Keratinocyte (primary cell): ENCODE measurements at regions not wholly inside any gene's neighbourhood (a gene's known extent, or its start where the extent isn't known, plus 50 kb on each side); places are given as distances from the start of the nearest gene placed in this dataset.

Source experiments
- CTCF ChIP-seq, 3 experiments: IDR thresholded peaks in 1 of 3; conservative IDR thresholded peaks in 1 of 3; optimal IDR thresholded peaks in 1 of 3; 2 replicates in 2 of 3; 3 replicates in 1 of 3; pipeline versions ENCODE3 to v1.5.1; 2011; ENCODE audit warnings: low read length in 3 of 3, mild to moderate bottlenecking in 3 of 3, moderate library complexity in 2 of 3, control low read depth in 1 of 3, inconsistent platforms in 1 of 3; ENCODE audit not compliant: insufficient read depth in 2 of 3; ENCODE audit errors: extremely low read depth in 1 of 3
- EZH2 ChIP-seq: IDR thresholded peaks from one replicate; pipeline ENCODE4 v1.6.1; 2012; ENCODE audit warnings: inconsistent platforms, mild to moderate bottlenecking, low read length, moderate library complexity

- TF ChIP-seq CTCF (optimal IDR thresholded peaks at IDR 0.05 in 1 of 3, IDR thresholded peaks at IDR 0.05 in 1 of 3, conservative IDR thresholded peaks at IDR 0.05 in 1 of 3; ENCODE audit: extremely low read depth in 1 of 3, insufficient read depth in 2 of 3, low read length in 3 of 3) = no peak
- no peak for TF ChIP-seq EZH2
Measured at GRCh38 chr2:215493376-215493775, 57.5 kb upstream of the FN1 start.
